ENCODE measurements at regions not wholly inside any gene's neighbourhood (a gene's known extent, or its start where the extent isn't known, plus 50 kb on each side); places are given as distances from the start of the nearest gene placed in this dataset.

- Histone ChIP-seq H3K79me2 (ENCODE audit: insufficient read depth, low read length) (no peaks in the 10 kb centered on the region), H3K27ac (ENCODE audit: low read depth, low read length) (no peak overlapping the region), H3K27me3 (ENCODE audit: insufficient read depth, low read length) (no peaks in the 10 kb centered on the region), H3K4me1 (ENCODE audit: insufficient read depth, low read length) (no peaks in the 10 kb centered on the region), H3K4me3 (ENCODE audit: insufficient read depth, low read depth, low read length) (no peak overlapping the region), H3K36me3 (ENCODE audit: insufficient read depth, low read length) (no peaks in the 10 kb centered on the region), H3K9ac (ENCODE audit: low read length) (no peak overlapping the region), H3K4me2 (ENCODE audit: low read length) (no peak overlapping the region), H4K20me1 (ENCODE audit: insufficient read depth, low read length) (no peaks in the 10 kb centered on the region), H3K9me3 (ENCODE audit: insufficient read depth, low read depth, low read length) (peaks cover 8% of the 10 kb centered on the region), H2AFZ (ENCODE audit: low read depth, low read length) (no peak overlapping the region)
- Mint-ChIP-seq H3K4me1 (ENCODE audit: low read depth, unreplicated experiment) (no peaks in the 10 kb centered on the region), H3K4me3 (ENCODE audit: unreplicated experiment) (no peak overlapping the region), H3K27ac (ENCODE audit: unreplicated experiment) (no peak overlapping the region), H3K36me3 (ENCODE audit: low read depth, unreplicated experiment) (no peaks in the 10 kb centered on the region), H3K27me3 (ENCODE audit: low read depth, unreplicated experiment) (peaks cover 17% of the 10 kb centered on the region), H3K9me3 (ENCODE audit: unreplicated experiment) (peaks cover 15% of the 10 kb centered on the region)
- TF ChIP-seq CTCF (IDR thresholded peaks at IDR 0.05; ENCODE audit: insufficient read depth, low read depth, low read length) (no peak), EZH2 (IDR thresholded peaks at IDR 0.05; ENCODE audit: insufficient read depth, low read length) (no peak)
- FAIRE-seq: no peak
- DNase-seq (ENCODE audit: low read depth): no peak
These were observed 75.2 kb upstream of the MYL2 start for GRCh38 chr12:110995615-110996014.

- TF ChIP-seq EZH2 (IDR thresholded peaks at IDR 0.05; ENCODE audit: insufficient read depth, low read length) (no peak), CTCF (IDR thresholded peaks at IDR 0.05; ENCODE audit: insufficient read depth, low read depth, low read length) (no peak)
- peaks cover 8% of the 10 kb centered on the region for H3K9me3 ChIP-seq (ENCODE audit: insufficient read depth, low read depth, low read length)
- H3K4me2 ChIP-seq (ENCODE audit: low read length): no peak overlapping the region
- no peak overlapping the region for H3K27ac ChIP-seq (ENCODE audit: low read depth, low read length)
- Mint-ChIP-seq H3K4me3 (ENCODE audit: unreplicated experiment) (no peak overlapping the region), H3K27ac (ENCODE audit: unreplicated experiment) (no peak overlapping the region), H3K4me1 (ENCODE audit: low read depth, unreplicated experiment) (no peaks in the 10 kb centered on the region), H3K36me3 (ENCODE audit: low read depth, unreplicated experiment) (no peaks in the 10 kb centered on the region), H3K9me3 (ENCODE audit: unreplicated experiment) (peaks cover 15% of the 10 kb centered on the region), H3K27me3 (ENCODE audit: low read depth, unreplicated experiment) (peaks cover 17% of the 10 kb centered on the region)
- no peaks in the 10 kb centered on the region for H3K4me1 ChIP-seq (ENCODE audit: insufficient read depth, low read length)
- DNase-seq (ENCODE audit: low read depth): no peak
- H3K4me3 ChIP-seq (ENCODE audit: insufficient read depth, low read depth, low read length): no peak overlapping the region
- no peaks in the 10 kb centered on the region for H3K27me3 ChIP-seq (ENCODE audit: insufficient read depth, low read length)
- H3K9ac ChIP-seq (ENCODE audit: low read length): no peak overlapping the region
- H3K79me2 ChIP-seq (ENCODE audit: insufficient read depth, low read length): no peaks in the 10 kb centered on the region
- H2AFZ ChIP-seq (ENCODE audit: low read depth, low read length): no peak overlapping the region
- H3K36me3 ChIP-seq (ENCODE audit: insufficient read depth, low read length): no peaks in the 10 kb centered on the region
- no peak for FAIRE-seq
- no peaks in the 10 kb centered on the region for H4K20me1 ChIP-seq (ENCODE audit: insufficient read depth, low read length)
These were observed 74.6 kb upstream of the MYL2 start for GRCh38 chr12:110995016-110995415.

- Mint-ChIP-seq H3K4me1 (ENCODE audit: low read depth, unreplicated experiment) (no peaks in the 10 kb centered on the region), H3K27me3 (ENCODE audit: low read depth, unreplicated experiment) (peaks cover 20% of the 10 kb centered on the region), H3K36me3 (ENCODE audit: low read depth, unreplicated experiment) (no peaks in the 10 kb centered on the region), H3K4me3 (ENCODE audit: unreplicated experiment) (no peak overlapping the region), H3K27ac (ENCODE audit: unreplicated experiment) (no peak overlapping the region), H3K9me3 (ENCODE audit: unreplicated experiment) (peaks cover 15% of the 10 kb centered on the region)
- Histone ChIP-seq H3K36me3 (ENCODE audit: insufficient read depth, low read length) (no peaks in the 10 kb centered on the region), H3K9me3 (ENCODE audit: insufficient read depth, low read depth, low read length) (peaks cover 3% of the 10 kb centered on the region), H3K27me3 (ENCODE audit: insufficient read depth, low read length) (no peaks in the 10 kb centered on the region), H3K4me1 (ENCODE audit: insufficient read depth, low read length) (no peaks in the 10 kb centered on the region), H3K9ac (ENCODE audit: low read length) (no peak overlapping the region), H3K4me3 (ENCODE audit: insufficient read depth, low read depth, low read length) (no peak overlapping the region), H4K20me1 (ENCODE audit: insufficient read depth, low read length) (no peaks in the 10 kb centered on the region), H3K4me2 (ENCODE audit: low read length) (no peak overlapping the region), H3K27ac (ENCODE audit: low read depth, low read length) (no peak overlapping the region), H2AFZ (ENCODE audit: low read depth, low read length) (no peak overlapping the region), H3K79me2 (ENCODE audit: insufficient read depth, low read length) (no peaks in the 10 kb centered on the region)
- no peak for FAIRE-seq
- DNase-seq (ENCODE audit: low read depth): no peak
- TF ChIP-seq CTCF (IDR thresholded peaks at IDR 0.05; ENCODE audit: insufficient read depth, low read depth, low read length) (no peak), EZH2 (IDR thresholded peaks at IDR 0.05; ENCODE audit: insufficient read depth, low read length) (no peak)
These were observed 73.1 kb upstream of the MYL2 start for GRCh38 chr12:110993434-110993833.
